Endometrium (tissue), 2 donors: ENCODE measurements at regions not wholly inside any gene's neighbourhood (a gene's known extent, or its start where the extent isn't known, plus 50 kb on each side); places are given as distances from the start of the nearest gene placed in this dataset.
"Not testable (repeated sequence)": the region's sequence is repeated elsewhere in the genome, so short reads cannot be mapped to it uniquely, and the experiment has no call there.

Source experiments
- FAIRE-seq: peaks from 2 replicates; lab custom pipeline; 2012; peaks lifted over from hg19 to GRCh38; lab: Jason Lieb, UNC
- donor health status: control.
- donor health status: control.

DNA sequence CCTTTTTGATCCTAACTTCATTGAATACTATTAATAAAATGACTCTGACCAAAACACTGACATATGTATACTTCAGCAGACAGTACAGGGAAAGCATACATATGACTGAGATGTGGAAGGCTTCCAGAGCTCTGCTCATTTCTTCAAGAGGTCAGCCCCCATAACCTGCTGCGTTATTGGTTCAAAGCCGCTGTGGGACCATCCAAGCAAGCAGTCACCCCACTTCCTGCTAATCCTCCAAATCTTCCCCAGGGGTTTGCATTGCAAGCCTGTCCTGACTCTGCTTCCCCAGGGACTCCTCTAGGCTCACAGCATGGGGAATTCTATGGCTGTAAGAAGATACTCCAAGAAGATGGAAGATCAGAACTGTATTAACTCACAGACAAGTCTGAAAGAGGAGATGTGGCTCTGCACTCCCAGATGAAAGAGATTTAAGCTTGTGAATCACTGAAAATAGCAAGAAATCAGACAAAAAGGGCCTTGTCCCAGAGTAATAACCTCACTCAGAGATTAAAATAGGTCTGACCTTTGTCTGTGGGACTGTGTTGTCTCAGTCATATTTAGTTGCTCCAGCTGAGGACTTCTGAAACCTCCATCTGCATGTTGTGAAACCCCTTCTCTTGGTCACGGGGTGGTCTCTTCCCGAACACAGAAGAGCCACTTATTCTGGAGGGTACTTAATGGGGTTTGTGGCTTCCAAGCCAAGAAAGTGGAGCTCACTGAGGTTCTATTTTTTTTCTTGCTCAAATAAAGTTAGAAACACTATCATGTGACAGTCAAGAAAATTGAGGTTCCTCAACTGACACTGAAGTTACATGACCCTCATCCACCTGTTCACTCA is 101.5 kb upstream of the MARCKS start:
- no peak for FAIRE-seq

GRCh38 chr6:113756290-113756665 is 100.9 kb upstream of the MARCKS start:
- no peak for FAIRE-seq

DNA sequence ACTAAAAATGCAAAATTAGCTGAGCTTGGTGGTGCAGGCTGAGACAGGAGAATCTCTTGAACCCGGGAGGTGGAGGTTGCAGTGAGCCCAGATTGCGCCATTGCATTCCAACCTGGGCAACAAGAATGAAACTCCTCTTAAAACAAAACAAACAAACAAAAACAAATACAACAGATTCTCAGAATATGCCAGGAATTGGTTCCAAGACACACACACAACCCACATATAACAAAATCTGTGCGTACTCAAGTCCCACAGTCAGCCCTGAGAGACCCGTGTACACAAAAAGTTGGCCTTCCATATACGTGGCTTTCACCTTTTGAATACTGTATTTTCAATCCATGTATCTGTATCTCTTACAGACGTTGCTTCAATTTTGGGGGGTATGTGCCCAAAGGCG is 98.9 kb upstream of the MARCKS start:
- no peak for FAIRE-seq

DNA sequence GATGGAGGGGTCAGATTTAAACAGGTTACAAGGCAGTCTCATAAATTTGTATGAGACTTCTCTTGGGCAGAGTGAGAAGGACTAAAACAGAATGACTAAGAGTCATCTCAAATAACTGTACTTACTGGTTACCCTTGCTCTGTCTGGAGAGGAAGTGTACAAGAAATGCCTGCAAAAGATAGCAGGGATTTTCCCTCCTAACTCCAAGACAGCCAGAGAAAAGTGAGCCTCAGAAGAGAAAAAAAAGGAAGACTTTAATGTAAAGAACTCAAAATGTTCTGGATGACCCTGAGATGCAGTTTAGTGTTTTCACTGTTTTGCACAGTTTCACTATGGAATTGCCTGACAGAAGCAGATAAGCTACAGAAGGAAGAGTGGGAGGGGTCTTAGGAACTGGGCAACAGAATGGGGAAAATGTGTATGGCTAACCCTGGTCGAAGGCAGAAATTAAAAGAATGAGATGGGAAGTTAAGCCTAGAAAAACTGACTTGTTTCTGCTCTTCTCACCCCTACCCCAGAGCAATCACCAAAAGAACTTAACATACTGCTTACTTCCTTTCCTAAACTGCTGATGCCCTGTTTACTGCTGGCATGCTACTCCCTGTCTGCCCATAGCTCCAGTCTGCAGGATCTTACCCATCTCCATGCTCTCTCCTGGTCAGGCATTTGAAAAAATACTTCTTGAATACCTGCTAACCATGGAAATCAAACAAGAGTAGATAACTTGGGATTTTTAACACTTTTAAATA is 98.1 kb upstream of the MARCKS start:
- FAIRE-seq, result no peak

DNA sequence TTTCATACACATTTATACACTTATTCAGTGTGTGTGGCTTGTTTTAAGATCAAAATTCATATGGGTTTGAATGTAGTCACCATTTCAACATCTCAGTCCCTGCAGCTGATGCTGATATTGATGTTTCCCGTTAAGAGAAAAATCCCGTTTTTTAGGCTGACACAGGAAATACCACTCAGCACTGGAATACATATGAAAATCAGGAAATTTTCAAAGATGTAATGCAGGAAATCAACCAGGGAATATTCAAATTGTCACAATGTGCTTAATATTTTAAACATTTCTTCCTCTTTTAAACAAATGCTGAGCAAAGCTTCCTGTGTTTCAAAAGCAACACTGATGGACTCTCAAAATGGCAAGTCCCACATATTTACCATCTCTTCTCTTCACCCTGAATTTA is 94.5 kb upstream of the MARCKS start:
- no peak for FAIRE-seq

GRCh38 chr6:113763311-113763766 is 93.8 kb upstream of the MARCKS start:
- FAIRE-seq, result no peak

DNA sequence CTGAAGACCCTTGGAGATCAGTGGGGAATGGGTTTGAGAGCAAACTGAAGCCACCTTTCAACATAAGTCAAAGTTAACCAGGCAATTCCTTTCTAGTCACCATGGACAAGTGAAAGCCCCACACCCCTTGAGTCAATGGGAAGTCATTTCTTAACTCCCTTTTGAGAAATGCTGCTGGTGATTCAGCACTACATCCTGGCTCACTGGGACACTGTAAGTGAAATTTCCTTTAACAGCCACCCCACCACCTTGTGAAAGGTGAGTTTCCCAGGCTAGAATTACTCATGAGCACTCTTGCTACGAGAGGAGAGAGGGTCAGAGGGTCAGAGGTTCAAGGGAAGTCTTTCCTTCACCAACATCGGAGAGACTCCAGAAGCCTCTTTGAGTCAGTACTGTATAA is 93.3 kb upstream of the MARCKS start:
- FAIRE-seq, result no peak

- FAIRE-seq, result no peak
Observed at GRCh38 chr6:113765909-113766308, 91.2 kb upstream of the MARCKS start.

DNA sequence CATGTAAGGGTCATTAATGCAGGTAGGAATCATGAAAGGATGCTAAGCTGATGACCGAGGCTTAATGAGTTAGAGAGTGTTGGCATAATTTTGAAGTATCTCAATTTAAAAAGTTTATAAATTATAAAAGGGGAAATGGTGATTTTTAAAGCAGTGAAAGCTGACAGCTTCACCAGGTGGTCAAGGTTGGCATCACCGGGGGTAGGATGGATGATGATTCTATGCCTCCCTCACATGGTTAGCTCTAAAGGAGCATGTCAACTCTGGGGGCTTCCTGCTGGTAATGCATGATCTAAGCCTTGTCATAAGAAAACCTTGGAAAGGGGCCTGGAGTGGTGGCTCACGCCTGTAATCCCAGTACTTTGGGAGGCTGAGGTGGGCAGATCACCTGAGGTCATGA is 89.2 kb upstream of the MARCKS start:
- no peak for FAIRE-seq

- FAIRE-seq, result no peak
Observed at GRCh38 chr6:113772961-113773360, 84.2 kb upstream of the MARCKS start.

DNA sequence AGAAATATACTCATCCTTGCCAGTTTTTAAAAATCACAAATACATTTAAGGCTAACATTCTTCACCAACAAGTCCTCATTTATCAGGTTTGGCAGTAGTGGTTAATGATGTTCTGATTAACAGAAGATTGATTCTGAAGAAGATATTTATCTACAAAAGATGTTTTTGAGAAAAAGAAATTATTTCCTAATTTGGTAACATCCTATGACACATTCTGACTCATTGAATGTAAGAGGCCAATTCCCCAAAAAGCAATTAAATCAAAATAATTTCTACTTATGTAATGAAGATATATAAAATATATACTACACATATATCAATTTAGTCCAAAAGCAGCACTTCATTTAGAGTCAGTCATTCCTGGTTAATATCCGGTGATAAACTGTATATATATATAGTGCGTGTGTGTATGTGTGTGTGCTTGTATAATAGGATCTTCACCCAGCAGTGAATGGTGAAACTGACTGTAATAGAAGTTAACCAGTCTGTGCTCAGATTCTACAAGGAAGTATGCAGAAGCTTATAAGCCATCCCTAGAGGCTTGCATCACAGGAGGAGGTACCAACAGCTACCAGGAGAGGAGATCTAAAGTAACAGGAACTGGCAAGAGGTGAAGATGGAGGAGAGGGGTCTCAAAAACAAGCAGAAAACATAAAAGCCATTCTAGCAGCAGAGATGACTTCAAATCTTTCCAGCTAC is 82.9 kb upstream of the MARCKS start:
- no peak for FAIRE-seq

DNA sequence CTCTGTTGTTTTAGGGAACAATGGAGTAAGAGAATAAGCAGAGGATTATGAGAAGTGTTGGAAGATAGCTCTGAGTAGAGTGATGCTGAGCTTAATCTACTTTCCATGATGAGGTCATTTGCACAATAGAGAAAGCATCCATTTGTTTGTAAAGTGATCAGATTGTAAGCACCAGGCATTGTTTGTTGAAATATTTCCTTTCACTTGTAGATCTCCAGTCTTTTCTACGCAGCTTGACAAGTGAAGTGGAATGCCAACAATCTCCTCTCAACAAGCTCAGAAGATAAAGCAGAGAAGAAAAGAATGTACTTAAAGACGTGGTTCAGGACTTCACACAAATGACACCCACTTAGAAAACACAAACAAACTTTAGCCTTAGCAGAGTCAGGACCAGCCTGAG is 80.1 kb upstream of the MARCKS start:
- FAIRE-seq, result no peak

DNA sequence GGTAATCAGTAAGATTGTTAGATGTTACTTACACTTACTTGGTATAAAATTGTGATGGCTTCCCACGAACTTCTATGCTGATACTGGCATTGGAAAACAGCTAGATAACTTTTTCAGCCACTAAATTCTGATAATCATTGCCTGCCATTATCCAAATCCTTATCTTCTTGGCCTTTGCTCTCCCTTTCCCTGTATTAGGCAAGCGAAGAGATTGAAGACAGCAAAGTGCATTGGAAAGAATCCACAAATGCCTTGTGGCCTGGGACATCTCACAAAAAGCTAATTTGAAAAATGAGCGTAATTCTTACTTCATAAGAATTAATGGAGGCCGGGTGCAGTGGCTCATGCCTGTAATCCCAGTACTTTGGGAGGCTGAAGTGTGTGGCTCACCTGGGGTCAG is 79.5 kb upstream of the MARCKS start:
- no peak for FAIRE-seq

GRCh38 chr6:113779656-113780055 is 77.5 kb upstream of the MARCKS start:
- FAIRE-seq, result no peak

DNA sequence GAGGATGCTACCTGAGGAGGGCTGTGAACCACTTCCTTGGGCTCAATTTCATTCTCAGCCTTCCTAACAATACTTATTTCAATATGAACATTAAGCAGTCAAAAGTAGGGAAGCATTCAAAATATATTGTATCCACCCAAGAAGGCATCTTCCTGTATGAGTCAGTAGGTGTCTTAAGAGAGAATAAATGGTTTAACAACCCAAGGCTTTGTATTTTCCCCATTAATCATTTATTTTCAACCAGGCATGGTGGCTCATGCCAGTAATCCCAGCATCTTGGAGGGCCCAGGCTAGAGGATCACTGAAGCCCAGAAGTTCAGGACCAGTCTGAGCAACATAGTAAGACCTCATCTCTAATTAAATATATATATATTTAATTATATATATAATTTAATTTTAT is 74.5 kb upstream of the MARCKS start:
- FAIRE-seq, result no peak

DNA sequence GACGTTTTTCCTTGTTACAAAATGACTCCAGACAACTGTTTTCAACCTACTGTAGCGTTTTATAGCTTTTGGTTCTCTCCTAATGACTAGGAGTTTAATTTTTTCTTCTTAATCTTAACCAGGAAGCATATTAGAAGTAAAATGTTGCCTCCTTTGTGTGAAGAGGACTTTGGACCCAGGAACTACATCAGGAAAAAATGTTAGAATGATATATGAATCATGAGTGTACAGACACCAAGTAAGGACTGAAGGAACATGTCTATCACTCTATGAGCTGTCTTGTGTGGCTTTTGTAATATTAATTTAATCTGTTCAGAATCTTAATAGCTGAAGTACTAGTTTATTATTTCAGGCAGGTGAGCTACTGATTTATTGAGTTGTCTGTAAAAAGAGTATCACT is 71.0 kb upstream of the MARCKS start:
- FAIRE-seq, result no peak

DNA sequence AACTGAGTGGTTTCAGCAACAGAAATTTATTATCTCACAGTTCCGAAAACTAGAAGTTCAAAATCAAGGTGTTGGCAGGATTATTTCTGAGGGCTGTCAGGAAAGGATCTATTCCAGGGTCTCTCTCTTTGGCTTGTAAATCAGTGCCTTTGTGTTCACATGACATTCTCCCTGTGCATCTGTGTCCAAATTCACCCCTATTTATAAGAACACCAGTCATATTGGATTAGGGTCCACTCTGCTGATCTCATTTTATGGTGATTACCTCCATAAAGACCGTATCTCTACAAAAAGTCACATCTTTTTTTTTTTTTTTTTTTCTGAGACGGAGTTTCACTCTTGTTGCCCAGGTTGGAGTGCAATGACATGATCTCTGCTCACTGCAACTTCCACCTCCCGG is 68.6 kb upstream of the MARCKS start:
- no peak for FAIRE-seq

DNA sequence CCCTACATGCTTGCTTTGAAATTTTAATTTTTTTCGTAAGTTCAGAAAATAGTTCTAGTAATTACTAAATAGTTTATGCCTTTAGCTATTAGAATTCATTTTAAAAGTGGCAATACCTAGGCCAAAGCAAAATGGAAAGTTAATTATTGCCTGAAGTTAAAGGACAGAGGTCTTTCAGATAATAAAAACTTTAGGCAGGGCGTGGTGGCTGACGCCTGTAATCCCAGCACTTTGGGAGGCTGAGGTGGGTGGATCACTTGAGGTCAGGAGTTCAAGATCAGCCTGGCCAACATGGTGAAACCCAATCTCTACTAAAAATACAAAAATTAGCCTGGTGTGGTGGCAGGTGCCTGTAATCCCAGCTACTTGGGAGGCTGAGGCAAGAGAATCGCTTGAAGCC is 65.9 kb upstream of the MARCKS start:
- not testable (repeated sequence) for FAIRE-seq

DNA sequence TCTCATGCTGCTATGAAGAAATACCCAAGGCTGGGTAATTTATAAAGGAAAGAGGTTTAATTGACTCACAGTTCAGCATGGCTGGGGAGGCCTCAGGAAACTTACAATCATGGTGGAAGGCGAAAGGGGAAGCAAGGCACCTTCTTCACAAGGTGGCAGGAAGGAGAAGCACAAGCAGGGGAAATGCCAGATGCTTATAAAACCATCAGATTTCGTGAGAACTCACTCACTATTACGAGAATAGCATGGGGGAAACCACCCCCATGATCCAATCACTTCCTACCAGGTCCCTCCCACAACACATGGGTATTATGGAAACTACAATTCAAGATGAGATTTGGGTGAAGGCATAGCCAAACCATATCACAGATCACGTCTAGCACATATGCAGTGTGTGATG is 61.8 kb upstream of the MARCKS start:
- FAIRE-seq, result not testable (repeated sequence)

GRCh38 chr6:113796038-113796437 is 61.1 kb upstream of the MARCKS start:
- FAIRE-seq, result no peak

- no peak for FAIRE-seq
Observed at GRCh38 chr6:113802779-113803178, 54.4 kb upstream of the MARCKS start.

- no peak for FAIRE-seq
Observed at GRCh38 chr6:113805173-113805790, 51.9 kb upstream of the MARCKS start.
